ENCODE measurements at regions not wholly inside any gene's neighbourhood (a gene's known extent, or its start where the extent isn't known, plus 50 kb on each side); places are given as distances from the start of the nearest gene placed in this dataset.

GRCh38 chr5:57940879-57941278 is 458.3 kb upstream of the ACTBL2 start:
- TF ChIP-seq POLR2A (IDR thresholded peaks at IDR 0.05; ENCODE audit: low read length) (no peak), GATA1 (IDR thresholded peaks at IDR 0.05; ENCODE audit: low read depth, low read length) (no peak)
